K562 (cell line): ENCODE measurements at regions not wholly inside any gene's neighbourhood (a gene's known extent, or its start where the extent isn't known, plus 50 kb on each side); places are given as distances from the start of the nearest gene placed in this dataset.

ENCODE experiments used
- ARNT ChIP-seq, 2 experiments: fragments of 450-650 bp; IDR thresholded peaks; 2 replicates each; pipeline ENCODE4 v1.6.1; 2016; ENCODE audit warnings: mild to moderate bottlenecking in 1 of 2
- CBX1 ChIP-seq: sonication (generic); IDR thresholded peaks from 2 replicates; pipeline ENCODE4 v1.6.1; 2016; ENCODE audit warnings: antibody characterized with exemption, low read depth, mild to moderate bottlenecking
- EZH2 ChIP-seq: IDR thresholded peaks from 2 replicates; pipeline ENCODE4 v1.6.1; 2012; ENCODE audit warnings: low read depth, mild to moderate bottlenecking, inconsistent platforms, low read length, borderline replicate concordance
- MAFF ChIP-seq: IDR thresholded peaks from 2 replicates; pipeline ENCODE4 v1.6.1; 2012; ENCODE audit warnings: low read length, improper control_type of control experiment
- POLR2A ChIP-seq: fragments of 450-650 bp; conservative IDR thresholded peaks from 2 replicates; pipeline ENCODE4 v1.6.1; 2016
- POLR3A ChIP-seq: IDR thresholded peaks from 2 replicates; pipeline ENCODE4 v1.6.1; 2011; ENCODE audit warnings: borderline replicate concordance, mild to moderate bottlenecking, moderate library complexity; ENCODE audit not compliant: insufficient read length, insufficient read depth; ENCODE audit errors: extremely low read depth
- STAT5B ChIP-seq: fragments of 250-450 bp; sonication (Bioruptor Pico); IDR thresholded peaks from 2 replicates; pipeline ENCODE4 v1.8.0; 2021; ENCODE audit warnings: mild to moderate bottlenecking, inconsistent platforms
- TAF1 ChIP-seq: IDR thresholded peaks from 2 replicates; pipeline ENCODE4 v1.6.1; 2011; ENCODE audit warnings: mild to moderate bottlenecking, low read length, moderate library complexity; ENCODE audit not compliant: insufficient read depth, control insufficient read depth, severe bottlenecking; ENCODE audit errors: extremely low read depth
- ZBED1 ChIP-seq: IDR thresholded peaks from 2 replicates; pipeline ENCODE4 v1.6.1; 2014
- ZZZ3 ChIP-seq: fragments of 450-650 bp; IDR thresholded peaks from 2 replicates; pipeline ENCODE4 v1.6.1; 2016; ENCODE audit warnings: antibody characterized with exemption, mild to moderate bottlenecking, moderate library complexity
- TF ChIP-seq, protein P1 (sequence below): fragments of 250-450 bp; sonication (Bioruptor Pico); IDR thresholded peaks from 2 replicates; pipeline ENCODE4 v1.8.0; 2022; ENCODE audit warnings: inconsistent platforms
- TF ChIP-seq, protein P2 (sequence below), 2 experiments: fragments of 200-800 bp in 1 of 2; sonication (Bioruptor generic) in 1 of 2; sonication (generic) in 1 of 2; formaldehyde crosslinking in 1 of 2; IDR thresholded peaks in 1 of 2; conservative IDR thresholded peaks in 1 of 2; 2 replicates each; pipeline versions ENCODE4 v1.5.0 to v1.6.1; 2016 to 2020; ENCODE audit warnings: missing compliant biosample characterization in 1 of 2, missing genetic modification characterization in 1 of 2, missing genetic modification reagents in 1 of 2
- TF ChIP-seq, protein P3 (sequence below): fragments of 450-650 bp; formaldehyde crosslinking; IDR thresholded peaks from 2 replicates; pipeline ENCODE4 v1.4.0; 2020; ENCODE audit warnings: mild to moderate bottlenecking, moderate library complexity

DNA sequence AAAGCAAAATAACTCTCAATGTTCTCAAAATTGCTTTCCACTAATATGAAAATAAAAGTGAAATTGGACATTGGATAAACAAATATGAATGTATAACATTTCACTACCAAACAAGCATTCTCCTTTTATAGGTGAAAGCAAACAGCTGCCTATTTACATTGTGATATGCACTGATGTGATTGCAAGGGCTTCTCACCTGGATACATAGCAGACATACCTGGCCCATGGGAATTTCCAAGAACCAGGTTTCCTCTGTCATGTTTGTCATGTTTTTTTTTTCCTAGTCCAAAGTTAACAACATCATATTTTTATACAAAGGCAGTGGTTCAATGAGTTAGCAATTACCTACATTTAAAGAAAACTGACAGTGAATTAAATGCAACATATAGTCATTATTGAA, 228.5 kb downstream of the ANKRD50 start:
- TF ChIP-seq, protein P1, sequence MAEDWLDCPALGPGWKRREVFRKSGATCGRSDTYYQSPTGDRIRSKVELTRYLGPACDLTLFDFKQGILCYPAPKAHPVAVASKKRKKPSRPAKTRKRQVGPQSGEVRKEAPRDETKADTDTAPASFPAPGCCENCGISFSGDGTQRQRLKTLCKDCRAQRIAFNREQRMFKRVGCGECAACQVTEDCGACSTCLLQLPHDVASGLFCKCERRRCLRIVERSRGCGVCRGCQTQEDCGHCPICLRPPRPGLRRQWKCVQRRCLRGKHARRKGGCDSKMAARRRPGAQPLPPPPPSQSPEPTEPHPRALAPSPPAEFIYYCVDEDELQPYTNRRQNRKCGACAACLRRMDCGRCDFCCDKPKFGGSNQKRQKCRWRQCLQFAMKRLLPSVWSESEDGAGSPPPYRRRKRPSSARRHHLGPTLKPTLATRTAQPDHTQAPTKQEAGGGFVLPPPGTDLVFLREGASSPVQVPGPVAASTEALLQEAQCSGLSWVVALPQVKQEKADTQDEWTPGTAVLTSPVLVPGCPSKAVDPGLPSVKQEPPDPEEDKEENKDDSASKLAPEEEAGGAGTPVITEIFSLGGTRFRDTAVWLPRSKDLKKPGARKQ (CRISPR knock-in tag), result no peak
- TF ChIP-seq EZH2 (no peak), POLR3A (no peak), ZBED1 (no peak), ARNT (IDR thresholded peaks at IDR 0.05) (no peak), CBX1 (no peak), POLR2A (no peak), ZZZ3 (no peak), MAFF (no peak), STAT5B (CRISPR knock-in tag) (no peak), TAF1 (no peak)
- TF ChIP-seq, protein P2, sequence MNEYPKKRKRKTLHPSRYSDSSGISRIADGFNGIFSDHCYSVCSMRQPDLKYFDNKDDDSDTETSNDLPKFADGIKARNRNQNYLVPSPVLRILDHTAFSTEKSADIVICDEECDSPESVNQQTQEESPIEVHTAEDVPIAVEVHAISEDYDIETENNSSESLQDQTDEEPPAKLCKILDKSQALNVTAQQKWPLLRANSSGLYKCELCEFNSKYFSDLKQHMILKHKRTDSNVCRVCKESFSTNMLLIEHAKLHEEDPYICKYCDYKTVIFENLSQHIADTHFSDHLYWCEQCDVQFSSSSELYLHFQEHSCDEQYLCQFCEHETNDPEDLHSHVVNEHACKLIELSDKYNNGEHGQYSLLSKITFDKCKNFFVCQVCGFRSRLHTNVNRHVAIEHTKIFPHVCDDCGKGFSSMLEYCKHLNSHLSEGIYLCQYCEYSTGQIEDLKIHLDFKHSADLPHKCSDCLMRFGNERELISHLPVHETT (CRISPR knock-in tag; conservative IDR thresholded peaks at IDR 0.05 in 1 of 2, IDR thresholded peaks at IDR 0.05 in 1 of 2), result no peak
- TF ChIP-seq, protein P3, sequence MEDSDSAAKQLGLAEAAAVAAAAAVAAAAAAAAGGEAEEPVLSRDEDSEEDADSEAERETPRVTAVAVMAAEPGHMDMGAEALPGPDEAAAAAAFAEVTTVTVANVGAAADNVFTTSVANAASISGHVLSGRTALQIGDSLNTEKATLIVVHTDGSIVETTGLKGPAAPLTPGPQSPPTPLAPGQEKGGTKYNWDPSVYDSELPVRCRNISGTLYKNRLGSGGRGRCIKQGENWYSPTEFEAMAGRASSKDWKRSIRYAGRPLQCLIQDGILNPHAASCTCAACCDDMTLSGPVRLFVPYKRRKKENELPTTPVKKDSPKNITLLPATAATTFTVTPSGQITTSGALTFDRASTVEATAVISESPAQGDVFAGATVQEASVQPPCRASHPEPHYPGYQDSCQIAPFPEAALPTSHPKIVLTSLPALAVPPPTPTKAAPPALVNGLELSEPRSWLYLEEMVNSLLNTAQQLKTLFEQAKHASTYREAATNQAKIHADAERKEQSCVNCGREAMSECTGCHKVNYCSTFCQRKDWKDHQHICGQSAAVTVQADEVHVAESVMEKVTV (CRISPR knock-in tag), result no peak
